ENCODE measurements at regions not wholly inside any gene's neighbourhood (a gene's known extent, or its start where the extent isn't known, plus 50 kb on each side); places are given as distances from the start of the nearest gene placed in this dataset.

- no peak for TF ChIP-seq EZH2 (IDR thresholded peaks at IDR 0.05)
- no peak for TF ChIP-seq CTCF (IDR thresholded peaks at IDR 0.05)
Observed at GRCh38 chr18:52208646-52209045, 131.4 kb upstream of the DCC start.

All from neural progenitor cell (in vitro differentiated cells).